ENCODE measurements at regions not wholly inside any gene's neighbourhood (a gene's known extent, or its start where the extent isn't known, plus 50 kb on each side); places are given as distances from the start of the nearest gene placed in this dataset.
"Not testable (repeated sequence)": the region's sequence is repeated elsewhere in the genome, so short reads cannot be mapped to it uniquely, and the experiment has no call there.

- no peak for DNase-seq (ENCODE audit: low read depth in 2 of 2)
These were observed 609.6 kb upstream of the TLE4 start for GRCh38 chr9:78962156-78962555.

GRCh38 chr9:78963911-78964310, 607.9 kb upstream of the TLE4 start:
- DNase-seq (ENCODE audit: low read depth in 2 of 2), result peak in 1 of 2 donors; percentile 68

GRCh38 chr9:78967596-78968217, 604.1 kb upstream of the TLE4 start:
- peak in 1 of 2 donors; percentile 7 for DNase-seq (ENCODE audit: low read depth in 2 of 2)

- DNase-seq (ENCODE audit: low read depth in 2 of 2), result no peak
These were observed 601.4 kb upstream of the TLE4 start for GRCh38 chr9:78970375-78970774.

GRCh38 chr9:78971540-78971939, 600.2 kb upstream of the TLE4 start:
- no peak for DNase-seq (ENCODE audit: low read depth in 2 of 2)

GRCh38 chr9:78972303-78972999, 599.3 kb upstream of the TLE4 start:
- DNase-seq (ENCODE audit: low read depth in 2 of 2), result no peak

GRCh38 chr9:78973907-78974306, 597.9 kb upstream of the TLE4 start:
- DNase-seq (ENCODE audit: low read depth in 2 of 2), result no peak

- DNase-seq (ENCODE audit: low read depth in 2 of 2), result no peak
These were observed 588.9 kb upstream of the TLE4 start for GRCh38 chr9:78982849-78983248.

- no peak for DNase-seq (ENCODE audit: low read depth in 2 of 2)
These were observed 586.6 kb upstream of the TLE4 start for GRCh38 chr9:78985084-78985738.

- no peak for DNase-seq (ENCODE audit: low read depth in 2 of 2)
These were observed 585.3 kb upstream of the TLE4 start for GRCh38 chr9:78986446-78986845.

- no peak for DNase-seq (ENCODE audit: low read depth in 2 of 2)
These were observed 582.6 kb upstream of the TLE4 start for GRCh38 chr9:78989031-78989658.

GRCh38 chr9:78994471-78994870, 577.3 kb upstream of the TLE4 start:
- DNase-seq (ENCODE audit: low read depth in 2 of 2), result no peak

GRCh38 chr9:78994974-78995373, 576.8 kb upstream of the TLE4 start:
- not testable (repeated sequence) for DNase-seq (ENCODE audit: low read depth in 2 of 2)

- DNase-seq (ENCODE audit: low read depth in 2 of 2), result peak; percentile 71 to 83
These were observed 574.5 kb upstream of the TLE4 start for GRCh38 chr9:78997296-78997695.

GRCh38 chr9:79000230-79001002, 571.3 kb upstream of the TLE4 start:
- peak in 1 of 2 donors; percentile 63 for DNase-seq (ENCODE audit: low read depth in 2 of 2)

- DNase-seq (ENCODE audit: low read depth in 2 of 2), result no peak
These were observed 570.8 kb upstream of the TLE4 start for GRCh38 chr9:79001012-79001411.

GRCh38 chr9:79003514-79003913, 568.3 kb upstream of the TLE4 start:
- DNase-seq (ENCODE audit: low read depth in 2 of 2), result no peak

GRCh38 chr9:79004032-79004431, 567.7 kb upstream of the TLE4 start:
- no peak for DNase-seq (ENCODE audit: low read depth in 2 of 2)

GRCh38 chr9:79006546-79006945, 565.2 kb upstream of the TLE4 start:
- no peak for DNase-seq (ENCODE audit: low read depth in 2 of 2)

GRCh38 chr9:79007701-79008483, 563.9 kb upstream of the TLE4 start:
- no peak for DNase-seq (ENCODE audit: low read depth in 2 of 2)

- DNase-seq (ENCODE audit: low read depth in 2 of 2), result no peak
These were observed 562.8 kb upstream of the TLE4 start for GRCh38 chr9:79008916-79009315.
